ENCODE measurements at regions not wholly inside any gene's neighbourhood (a gene's known extent, or its start where the extent isn't known, plus 50 kb on each side); places are given as distances from the start of the nearest gene placed in this dataset.

- no peak overlapping the region for H3K27ac ChIP-seq
- H3K36me3 ChIP-seq = no peaks in the 10 kb centered on the region
- TF ChIP-seq CTCF (IDR thresholded peaks at IDR 0.05) (no peak), POLR2A (IDR thresholded peaks at IDR 0.05) (no peak)
- H3K27me3 ChIP-seq = no peaks in the 10 kb centered on the region
- 83 to 91% methylated on average over 1 of the region's 1 CpG for WGBS, 2 donors
- H3K4me3 ChIP-seq = no peak overlapping the region
- H3K9me3 ChIP-seq = no peaks in the 10 kb centered on the region
- intact Hi-C loops (cut with DNase I) = no loop called here
- DNase-seq = no peak
- peaks cover 0 to 13% (median 0%) of the 10 kb centered on the region in 3 donors for H3K4me1 ChIP-seq
Observed at GRCh38 chr6:147075381-147075780, 128.8 kb upstream of the STXBP5 start.

GRCh38 chr6:147077251-147077650, 127.0 kb upstream of the STXBP5 start:
- intact Hi-C loops (cut with DNase I) = no loop called here
- no peak for TF ChIP-seq POLR2A (IDR thresholded peaks at IDR 0.05)
- TF ChIP-seq CTCF (IDR thresholded peaks at IDR 0.05) = no peak
- WGBS, 2 donors = 45 to 58% methylated on average over 5 of the region's 5 CpGs
- no peak for DNase-seq
- Histone ChIP-seq H3K9me3 (no peaks in the 10 kb centered on the region), H3K27me3 (no peaks in the 10 kb centered on the region), H3K27ac (no peak overlapping the region), H3K36me3 (no peaks in the 10 kb centered on the region), H3K4me3 (no peak overlapping the region), H3K4me1 (peaks cover 0 to 31% (median 0%) of the 10 kb centered on the region in 3 donors)

- no peak for DNase-seq
- H3K4me1 ChIP-seq = peaks cover 0 to 36% (median 0%) of the 10 kb centered on the region in 3 donors
- H3K4me3 ChIP-seq = no peak overlapping the region
- no peak for TF ChIP-seq CTCF (IDR thresholded peaks at IDR 0.05)
- no peak for TF ChIP-seq POLR2A (IDR thresholded peaks at IDR 0.05)
- intact Hi-C loops (cut with DNase I) = no loop called here
- WGBS, 2 donors = 61 to 76% methylated on average over 2 of the region's 2 CpGs
- H3K9me3 ChIP-seq = no peaks in the 10 kb centered on the region
- no peaks in the 10 kb centered on the region for H3K36me3 ChIP-seq
- H3K27ac ChIP-seq = no peak overlapping the region
- no peaks in the 10 kb centered on the region for H3K27me3 ChIP-seq
Observed at GRCh38 chr6:147078106-147078505, 126.1 kb upstream of the STXBP5 start.

- WGBS, 2 donors = 76 to 92% methylated on average over 2 of the region's 2 CpGs
- H3K9me3 ChIP-seq = no peaks in the 10 kb centered on the region
- H3K4me3 ChIP-seq = no peak overlapping the region
- TF ChIP-seq CTCF (IDR thresholded peaks at IDR 0.05) = no peak
- no peak for TF ChIP-seq POLR2A (IDR thresholded peaks at IDR 0.05)
- H3K4me1 ChIP-seq = peaks cover 0 to 36% (median 0%) of the 10 kb centered on the region in 3 donors
- DNase-seq = no peak
- intact Hi-C loops (cut with DNase I) = no loop called here
- no peaks in the 10 kb centered on the region for H3K27me3 ChIP-seq
- no peak overlapping the region for H3K27ac ChIP-seq
- no peaks in the 10 kb centered on the region for H3K36me3 ChIP-seq
Observed at GRCh38 chr6:147078602-147079001, 125.6 kb upstream of the STXBP5 start.

- TF ChIP-seq CTCF (IDR thresholded peaks at IDR 0.05) (no peak), POLR2A (IDR thresholded peaks at IDR 0.05) (no peak)
- intact Hi-C loops (cut with DNase I) = no loop called here
- Histone ChIP-seq H3K27ac (no peak overlapping the region), H3K4me3 (no peak overlapping the region), H3K9me3 (no peaks in the 10 kb centered on the region), H3K4me1 (peaks cover 0 to 36% (median 0%) of the 10 kb centered on the region in 3 donors), H3K27me3 (no peaks in the 10 kb centered on the region), H3K36me3 (no peaks in the 10 kb centered on the region)
- WGBS, 2 donors = 66 to 92% methylated on average over 4 of the region's 4 CpGs
- no peak for DNase-seq
Observed at GRCh38 chr6:147080225-147080624, 124.0 kb upstream of the STXBP5 start.

Measured in esophagus squamous epithelium (tissue), 5 donors.